ENCODE measurements at regions not wholly inside any gene's neighbourhood (a gene's known extent, or its start where the extent isn't known, plus 50 kb on each side); places are given as distances from the start of the nearest gene placed in this dataset.

- dilution Hi-C loops (cut with HindIII; ENCODE audit: low sequenced_read_pairs, unreplicated experiment) (no loop called here), intact Hi-C loops (cut with micrococcal nuclease) (no loop called here), in situ Hi-C loops (cut with MboI; ENCODE audit: low sequenced_read_pairs) (no loop called here)
- peaks cover 13% of the 10 kb centered on the region for H3K9me3 ChIP-seq (ENCODE audit: control insufficient read depth, insufficient read depth, low read length)
- H2AK5ac ChIP-seq (ENCODE audit: low read depth, low read length) = no peak overlapping the region
- no peak overlapping the region for H2BK20ac ChIP-seq (ENCODE audit: low read depth, low read length)
- POLR2A ChIA-PET (ENCODE audit: unreplicated experiment) = no interaction called here
- no TSS peak for BruUV-seq (replicated peaks)
- H4K8ac ChIP-seq (ENCODE audit: low read depth in 2 of 2, low read length in 2 of 2) = no peak overlapping the region
- H3K4me2 ChIP-seq (ENCODE audit: low read depth, low read length) = no peak overlapping the region
- no CpG with 5 or more reads among the region's 2 CpGs for whole genome bisulfite sequencing, 2 experiments (ENCODE audit: extremely low coverage in 2 of 2, insufficient read length in 1 of 2)
- no peak overlapping the region for H3K14ac ChIP-seq (replicated peaks; ENCODE audit: low read depth, low read length)
- no peak overlapping the region for H3K56ac ChIP-seq (ENCODE audit: extremely low read depth, insufficient read depth, low read length)
- H4K5ac ChIP-seq (ENCODE audit: low read depth, low read length) = no peak overlapping the region
- TF ChIP-seq MXI1 (IDR thresholded peaks at IDR 0.05; ENCODE audit: borderline replicate concordance, low read depth, low read length) (no peak), NFE2L2 (IDR thresholded peaks at IDR 0.05; ENCODE audit: low read depth, low read length) (no peak), CEBPB (IDR thresholded peaks at IDR 0.05; ENCODE audit: low read depth, low read length) (no peak), CTCF (conservative IDR thresholded peaks at IDR 0.05; ENCODE audit: low read depth, low read length) (no peak), FOS (IDR thresholded peaks at IDR 0.05; ENCODE audit: low read depth, low read length) (no peak), SMC3 (IDR thresholded peaks at IDR 0.05; ENCODE audit: low read depth, low read length) (no peak), RFX5 (IDR thresholded peaks at IDR 0.05; ENCODE audit: low read depth, low read length) (no peak), RAD21 (IDR thresholded peaks at IDR 0.05; ENCODE audit: low read length) (no peak), MAZ (IDR thresholded peaks at IDR 0.05; ENCODE audit: borderline replicate concordance, low read depth, low read length) (no peak), USF2 (IDR thresholded peaks at IDR 0.05; ENCODE audit: low read depth, low read length) (no peak), RCOR1 (IDR thresholded peaks at IDR 0.05; ENCODE audit: insufficient replicate concordance, low read length) (no peak), BHLHE40 (IDR thresholded peaks at IDR 0.05; ENCODE audit: low read depth, low read length) (no peak), MAFK (IDR thresholded peaks at IDR 0.05; ENCODE audit: low read depth, low read length) (no peak), POLR2A (IDR thresholded peaks at IDR 0.05; ENCODE audit: low read depth, low read length) (no peak), CHD1 (IDR thresholded peaks at IDR 0.05; ENCODE audit: low read depth, low read length) (no peak)
- TF ChIP-seq, protein P1, sequence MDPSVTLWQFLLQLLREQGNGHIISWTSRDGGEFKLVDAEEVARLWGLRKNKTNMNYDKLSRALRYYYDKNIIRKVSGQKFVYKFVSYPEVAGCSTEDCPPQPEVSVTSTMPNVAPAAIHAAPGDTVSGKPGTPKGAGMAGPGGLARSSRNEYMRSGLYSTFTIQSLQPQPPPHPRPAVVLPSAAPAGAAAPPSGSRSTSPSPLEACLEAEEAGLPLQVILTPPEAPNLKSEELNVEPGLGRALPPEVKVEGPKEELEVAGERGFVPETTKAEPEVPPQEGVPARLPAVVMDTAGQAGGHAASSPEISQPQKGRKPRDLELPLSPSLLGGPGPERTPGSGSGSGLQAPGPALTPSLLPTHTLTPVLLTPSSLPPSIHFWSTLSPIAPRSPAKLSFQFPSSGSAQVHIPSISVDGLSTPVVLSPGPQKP (IDR thresholded peaks at IDR 0.05; ENCODE audit: borderline replicate concordance, low read depth, low read length) = no peak
- H3K36me3 ChIP-seq (ENCODE audit: control insufficient read depth, insufficient read depth, low read length) = no peaks in the 10 kb centered on the region
- H2AK9ac ChIP-seq (replicated peaks; ENCODE audit: low read depth, low read length, poor library complexity) = no peak overlapping the region
- H3K4ac ChIP-seq (ENCODE audit: low read depth, low read length) = no peak overlapping the region
- H2BK15ac ChIP-seq (ENCODE audit: low read depth, low read length) = no peak overlapping the region
- DNase-seq = no peak
- no peak overlapping the region for H3K18ac ChIP-seq (ENCODE audit: low read depth, low read length)
- CTCF ChIA-PET = no interaction called here
- no peaks in the 10 kb centered on the region for H3K79me1 ChIP-seq (ENCODE audit: low read depth in 1 of 2, low read length in 2 of 2)
- no peak for ATAC-seq (ENCODE audit: low read depth)
- no peak overlapping the region for H3K23ac ChIP-seq (ENCODE audit: low read depth, low read length)
- H3K27me3 ChIP-seq (ENCODE audit: control insufficient read depth, insufficient read depth, low read length) = no peaks in the 10 kb centered on the region
- no peaks in the 10 kb centered on the region for H3K9me1 ChIP-seq (ENCODE audit: insufficient read depth, low read length)
- no peaks in the 10 kb centered on the region for H3K4me1 ChIP-seq (ENCODE audit: control insufficient read depth, insufficient read depth, low read length)
- H4K91ac ChIP-seq (ENCODE audit: insufficient read depth, low read depth, low read length) = no peak overlapping the region
- no peak overlapping the region for H2BK5ac ChIP-seq (ENCODE audit: low read depth, low read length, poor library complexity, severe bottlenecking)
- no peak overlapping the region for H3K4me3 ChIP-seq (ENCODE audit: insufficient read depth, low read depth, low read length)
- no peaks in the 10 kb centered on the region for H4K20me1 ChIP-seq (ENCODE audit: insufficient read depth, low read length)
- H3K9ac ChIP-seq (ENCODE audit: low read depth, low read length) = no peak overlapping the region
- no peak overlapping the region for H2BK120ac ChIP-seq (ENCODE audit: low read depth, low read length)
- no peak overlapping the region for H3K27ac ChIP-seq (ENCODE audit: insufficient read depth, low read length)
- H2AFZ ChIP-seq (replicated peaks; ENCODE audit: low read length, poor library complexity) = no peak overlapping the region
Observed at GRCh38 chr15:97346221-97346620, 614.3 kb upstream of the ARRDC4 start.

Measured in IMR-90 (cell line).